G401.6 (cell line): ENCODE measurements at regions not wholly inside any gene's neighbourhood (a gene's known extent, or its start where the extent isn't known, plus 50 kb on each side); places are given as distances from the start of the nearest gene placed in this dataset.

Experiments
- FAIRE-seq: peaks from 2 replicates; lab custom pipeline; 2012; peaks lifted over from hg19 to GRCh38; lab: Jason Lieb, UNC

GRCh38 chr17:77445760-77446532, 305.2 kb downstream of the SEC14L1 start:
- no peak for FAIRE-seq

DNA sequence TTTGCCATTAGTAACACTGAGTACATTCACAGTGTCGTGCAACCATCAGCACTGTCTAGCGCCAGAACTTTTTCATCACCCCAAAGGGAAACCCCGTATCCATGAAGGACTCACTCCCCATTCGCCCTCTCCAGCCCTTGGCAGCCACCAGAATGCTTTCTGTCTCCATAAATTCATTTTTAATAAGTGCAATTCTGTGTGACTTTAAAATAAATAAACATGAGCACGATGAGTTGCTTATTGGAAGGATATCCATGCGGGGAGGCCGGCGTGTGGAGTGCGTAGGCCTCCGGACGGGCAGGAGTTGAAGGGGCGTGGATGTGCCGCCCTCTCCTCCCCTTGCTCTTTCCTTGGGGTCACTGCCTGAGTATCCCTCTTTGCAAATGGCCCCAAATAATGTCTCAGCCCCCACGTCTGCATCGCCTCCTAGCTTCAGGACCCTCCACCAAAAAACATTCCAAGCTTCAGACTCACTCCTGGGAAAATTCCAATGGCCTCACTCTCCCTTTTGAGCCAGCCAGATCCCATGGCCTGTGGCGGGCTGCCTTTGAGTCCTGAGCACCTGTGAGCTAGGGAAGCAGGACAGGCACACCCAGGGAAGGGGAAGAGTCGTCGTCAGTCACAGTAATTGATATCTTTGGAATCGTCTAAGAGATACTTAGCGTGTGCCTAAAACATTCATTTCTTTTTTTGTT, 306.3 kb downstream of the SEC14L1 start:
- no peak for FAIRE-seq

DNA sequence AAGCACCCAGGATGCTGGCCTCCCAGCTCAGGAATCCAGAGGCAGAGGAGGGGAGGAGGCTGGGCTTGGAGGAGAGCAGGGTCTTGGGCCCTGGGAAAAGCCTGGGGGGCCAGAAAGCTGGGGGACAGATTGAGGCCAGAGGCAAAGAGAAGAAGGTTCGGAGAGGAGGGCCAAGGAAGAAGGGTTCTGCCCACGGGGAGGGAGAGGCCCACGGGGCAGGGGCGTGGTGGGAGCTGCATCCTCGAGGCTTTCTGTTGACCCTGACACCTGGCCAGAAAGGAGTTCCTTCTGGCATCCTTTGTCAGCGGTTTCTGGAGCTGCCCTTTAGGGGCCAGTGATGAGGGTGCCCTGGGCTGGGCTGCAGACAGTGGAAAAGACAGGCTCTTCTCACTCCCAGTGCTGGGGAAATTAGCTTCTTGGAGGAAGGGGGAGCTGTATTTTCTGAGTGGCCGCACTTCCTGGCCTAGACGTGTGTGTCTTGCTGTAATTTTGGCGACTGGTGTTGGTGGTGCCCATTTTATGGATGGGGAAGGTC, 308.7 kb downstream of the SEC14L1 start:
- FAIRE-seq = no peak

- no peak for FAIRE-seq
Observed at GRCh38 chr17:77449908-77450741, 309.4 kb downstream of the SEC14L1 start.

DNA sequence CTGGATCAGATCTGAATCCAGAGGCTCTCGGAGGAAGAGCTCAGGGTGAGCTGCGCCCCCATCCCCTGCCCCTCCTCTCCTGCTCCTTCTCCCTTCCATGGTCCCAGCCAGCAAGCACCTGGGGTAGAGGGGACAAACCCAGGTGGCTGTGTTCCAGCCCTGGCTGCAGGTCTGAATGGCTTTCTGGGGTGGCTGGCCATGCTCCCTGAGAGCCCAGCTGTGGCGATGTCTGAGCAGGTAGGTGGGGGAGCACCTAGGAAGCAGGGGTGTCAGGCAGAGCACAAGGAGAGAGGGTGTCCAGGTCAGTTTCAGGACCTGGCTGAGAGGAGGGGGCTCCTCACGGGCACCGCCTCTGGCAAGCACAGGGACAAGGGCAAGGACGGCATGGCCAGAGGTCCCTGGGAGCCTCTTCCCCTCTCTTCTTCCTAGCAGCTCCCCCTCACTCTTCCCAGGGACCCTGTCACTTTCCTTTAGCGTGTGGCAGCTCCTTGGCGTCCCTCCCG, 310.0 kb downstream of the SEC14L1 start:
- FAIRE-seq = no peak

DNA sequence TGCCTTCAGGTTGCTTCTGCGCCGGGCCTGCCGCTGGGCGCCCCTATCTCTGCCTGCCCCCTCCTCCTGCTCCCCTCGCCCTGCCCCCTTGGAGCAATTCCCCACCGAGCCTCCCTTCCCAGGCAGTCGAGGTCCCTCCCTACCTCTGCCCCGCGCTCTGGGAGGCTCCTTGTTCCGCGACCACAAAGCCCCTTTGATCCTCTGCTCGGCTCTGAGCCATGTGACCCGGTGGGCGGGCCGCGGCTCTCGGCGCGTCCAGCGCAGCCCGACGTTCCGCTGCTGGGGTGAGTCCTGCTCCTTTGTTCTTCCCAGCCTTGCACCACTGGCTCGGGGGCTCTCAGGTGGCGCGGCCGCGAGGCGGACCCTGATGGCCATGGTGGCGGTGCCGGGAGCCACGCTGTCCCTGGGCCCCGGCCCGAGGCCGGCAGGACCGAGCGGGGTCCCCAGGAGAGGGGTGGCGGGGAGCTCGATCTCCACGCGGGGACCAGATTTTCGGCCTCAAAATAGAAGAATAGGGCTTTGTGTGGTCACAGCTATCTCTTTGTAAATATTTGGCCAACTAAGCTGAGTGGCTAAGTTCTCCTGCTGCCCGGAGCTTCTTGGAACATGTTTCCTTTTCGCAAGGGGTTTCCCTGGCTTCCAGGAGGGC, 310.6 kb downstream of the SEC14L1 start:
- no peak for FAIRE-seq

DNA sequence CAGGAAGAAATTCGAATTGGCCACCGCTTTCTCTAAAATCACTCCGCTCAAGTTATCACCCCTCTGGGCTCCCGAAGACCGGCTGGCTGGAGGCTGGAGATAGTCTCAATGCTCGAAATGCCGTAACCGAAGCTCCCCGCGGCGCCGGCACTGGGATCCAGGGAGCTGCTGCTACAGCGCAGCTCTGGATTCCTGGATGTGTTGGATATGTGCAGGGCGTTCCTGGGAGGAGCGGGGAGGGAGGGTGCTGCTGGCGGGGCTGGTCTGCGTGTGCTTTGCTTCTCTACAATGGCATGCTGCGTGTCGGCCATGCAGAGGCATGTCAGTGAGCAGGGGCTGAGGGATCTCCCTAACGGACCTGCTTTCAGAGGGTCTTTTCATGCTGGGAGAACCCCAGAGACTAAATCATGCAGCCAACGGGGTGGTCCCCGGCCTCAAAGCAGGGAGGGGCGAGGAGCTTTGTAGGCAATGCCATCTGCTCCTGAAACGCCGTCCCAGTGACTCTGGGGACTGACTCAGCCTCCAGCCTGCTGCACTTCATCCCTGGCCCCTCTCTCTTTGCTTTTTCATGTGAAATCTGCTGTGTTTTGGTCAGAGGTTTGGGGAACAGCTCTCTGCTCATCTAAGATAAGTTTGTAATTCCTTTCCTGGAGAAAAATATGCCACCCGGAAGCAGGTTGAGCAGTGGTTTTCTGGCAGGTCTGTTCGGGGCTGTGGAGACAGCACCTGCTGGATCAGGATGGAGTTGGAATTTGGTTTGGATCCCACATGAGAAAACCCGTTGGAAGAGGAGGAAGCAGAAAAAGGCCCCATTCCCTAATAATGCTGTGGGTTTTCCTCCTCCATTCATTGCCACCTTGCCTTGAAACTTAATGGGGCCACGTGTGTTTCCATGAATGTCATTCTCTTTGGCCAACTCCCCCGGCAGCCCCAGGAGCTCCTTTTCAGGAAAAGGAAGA, 311.4 kb downstream of the SEC14L1 start:
- FAIRE-seq = no peak

DNA sequence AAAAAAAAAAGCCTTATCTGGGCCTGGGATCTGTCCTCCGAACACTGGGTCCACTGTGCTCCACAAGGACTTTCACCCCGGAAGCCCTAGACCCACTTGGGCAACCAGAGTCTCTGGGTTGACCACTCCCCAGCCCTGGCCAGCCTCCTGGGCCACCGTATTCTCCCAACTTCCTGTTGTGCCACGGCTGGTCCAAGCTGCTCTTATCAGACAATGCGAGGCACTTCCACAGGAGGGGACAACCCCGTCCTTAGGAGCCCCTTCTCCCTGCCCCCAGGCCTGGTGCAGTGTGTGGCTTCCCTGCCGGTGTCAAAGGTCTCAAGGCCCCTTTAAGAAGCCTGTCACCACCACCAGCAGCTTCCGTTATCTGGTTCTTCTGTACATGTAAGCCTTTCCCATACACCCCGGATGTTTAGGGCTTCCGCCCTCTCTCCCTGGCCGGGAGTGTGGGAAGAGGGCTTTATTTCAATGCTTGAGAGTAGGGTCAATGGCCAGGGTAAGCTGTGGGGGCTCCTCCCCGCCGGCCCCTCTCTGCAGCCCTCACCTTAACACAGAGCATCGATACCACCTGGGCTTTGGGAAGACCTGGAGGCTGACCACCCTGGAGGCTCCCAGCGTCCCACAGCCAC, 313.0 kb downstream of the SEC14L1 start:
- no peak for FAIRE-seq

- no peak for FAIRE-seq
Observed at GRCh38 chr17:77454242-77455095, 313.7 kb downstream of the SEC14L1 start.

DNA sequence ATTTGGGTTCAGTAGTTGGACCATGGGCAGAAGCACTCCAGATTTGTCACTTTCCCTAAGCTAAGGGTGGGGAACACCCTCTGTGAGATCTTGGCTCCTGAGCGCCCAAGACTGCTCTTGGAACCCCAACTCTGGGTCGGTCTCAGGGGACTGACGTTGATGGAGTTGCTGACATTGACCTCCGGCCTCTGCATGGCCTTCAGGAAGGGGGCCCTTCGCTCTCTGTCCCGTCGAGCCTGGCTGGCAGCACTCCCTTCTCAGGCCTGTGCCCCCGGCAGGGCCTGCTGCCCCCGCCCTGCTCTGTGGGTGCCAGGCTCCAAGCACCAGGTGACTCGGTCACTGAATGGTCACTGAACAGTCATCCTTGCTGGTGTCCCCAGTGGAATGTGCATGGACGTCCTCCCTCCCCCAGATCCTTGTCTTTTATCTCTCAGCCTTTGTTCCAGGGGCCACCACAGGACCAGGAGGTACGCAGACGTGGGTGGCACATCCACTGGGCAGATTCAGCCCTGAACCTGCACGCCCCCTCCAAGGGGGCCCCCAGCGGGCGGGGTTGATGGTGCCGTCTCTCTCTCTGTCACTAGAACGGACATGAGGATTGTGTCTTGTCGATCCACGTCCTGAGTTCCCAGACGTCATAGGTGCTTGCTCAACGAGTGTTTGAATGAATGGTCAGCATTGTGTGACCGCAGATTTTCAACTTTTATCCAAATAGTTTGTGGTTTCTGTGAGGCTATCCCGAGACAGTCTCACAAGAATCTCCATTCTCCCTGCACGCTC, 314.5 kb downstream of the SEC14L1 start:
- FAIRE-seq = no peak

DNA sequence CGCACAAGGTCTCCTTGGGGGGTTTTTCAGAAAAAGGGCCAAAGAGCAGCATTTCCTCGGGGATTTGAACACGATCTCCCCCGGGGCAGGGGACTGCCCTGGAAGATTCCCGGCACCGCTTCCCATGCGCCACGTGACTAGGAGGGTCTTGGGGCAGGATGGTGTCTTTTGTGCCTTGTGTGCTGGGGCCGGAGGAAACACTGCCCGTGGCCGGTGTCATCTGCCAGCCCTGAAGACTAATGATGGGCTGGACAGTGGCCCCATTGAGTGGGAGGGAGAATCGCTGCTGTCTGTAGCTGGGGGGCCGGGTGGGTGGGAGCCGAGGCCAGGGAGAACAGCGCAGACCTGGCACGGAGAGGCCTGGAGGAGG, 315.1 kb downstream of the SEC14L1 start:
- FAIRE-seq = no peak

GRCh38 chr17:77456271-77456950, 315.6 kb downstream of the SEC14L1 start:
- no peak for FAIRE-seq

GRCh38 chr17:77456951-77457548, 316.3 kb downstream of the SEC14L1 start:
- no peak for FAIRE-seq

DNA sequence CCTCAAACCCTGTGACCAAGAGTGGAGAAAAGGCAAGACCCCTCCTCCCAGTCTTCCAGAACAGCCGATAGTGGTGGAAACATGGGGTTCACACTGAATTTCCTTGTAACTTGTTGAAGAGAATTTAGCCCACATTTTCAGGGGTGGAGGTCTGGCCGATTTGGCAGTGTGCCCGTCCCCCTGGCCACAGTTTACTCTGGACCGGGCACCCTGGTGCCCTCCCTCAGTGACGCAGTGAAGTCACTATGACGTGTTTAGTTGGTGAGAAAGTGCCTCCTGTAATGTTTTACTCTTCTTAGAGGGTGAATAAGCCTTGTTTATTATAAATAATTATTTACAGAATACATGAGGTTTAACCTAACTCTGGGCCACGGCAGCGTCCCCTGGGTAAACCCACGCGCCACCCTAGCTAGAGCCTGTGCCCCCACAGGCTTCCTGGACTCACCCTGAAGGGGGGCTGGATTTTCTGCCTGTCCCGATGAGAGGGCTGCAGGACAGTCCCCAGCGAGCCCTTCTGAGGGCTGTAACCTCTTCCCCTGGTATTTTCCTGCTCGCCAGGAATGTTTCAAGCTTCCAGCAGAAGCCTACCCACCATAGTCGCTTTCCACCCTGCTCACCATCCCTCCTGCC, 316.9 kb downstream of the SEC14L1 start:
- no peak for FAIRE-seq

DNA sequence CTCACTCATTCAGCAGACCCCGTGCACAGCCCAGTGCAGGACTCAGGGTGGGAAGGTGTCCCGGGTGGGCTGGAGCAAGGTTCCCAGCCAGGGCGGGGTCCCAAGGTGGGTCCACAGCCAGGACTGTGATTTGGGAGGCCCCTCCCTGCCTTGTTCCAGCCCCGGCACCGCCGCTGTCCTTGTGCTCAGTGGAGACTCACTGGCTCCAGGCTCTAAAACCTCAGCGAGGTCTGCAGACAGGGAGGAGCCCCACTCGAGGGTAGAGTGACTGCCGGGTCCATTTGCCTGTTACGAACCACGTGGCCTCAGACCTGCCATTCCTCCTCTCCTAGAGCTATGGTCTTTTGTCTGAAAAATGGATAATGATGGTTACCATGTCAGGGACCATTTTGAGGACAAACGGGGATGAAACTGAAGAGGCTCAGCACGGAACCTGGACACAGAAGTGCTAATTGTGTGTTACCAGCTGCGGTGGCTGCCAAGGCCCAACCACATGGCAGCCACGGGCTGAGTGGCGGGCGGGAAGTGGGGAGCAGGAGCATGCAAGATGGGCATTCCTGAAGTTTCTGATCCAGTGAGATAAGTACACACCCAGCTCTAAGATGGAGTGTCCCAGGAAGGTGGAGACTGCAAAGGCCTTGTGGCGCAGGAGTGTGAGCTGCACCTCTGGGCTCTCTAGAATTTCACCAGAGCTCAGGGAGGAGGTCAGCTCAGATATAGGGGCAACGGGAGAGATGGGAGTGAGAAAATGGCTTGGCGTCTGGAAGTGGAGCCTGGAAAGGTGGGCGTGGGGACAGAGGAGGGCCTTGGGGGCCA, 317.6 kb downstream of the SEC14L1 start:
- FAIRE-seq = no peak
